ENCODE measurements at regions not wholly inside any gene's neighbourhood (a gene's known extent, or its start where the extent isn't known, plus 50 kb on each side); places are given as distances from the start of the nearest gene placed in this dataset.

GRCh38 chr22:19576460-19577421 lies 52.5 kb upstream of the CLDN5 start (continued):
- TF ChIP-seq, protein P1, sequence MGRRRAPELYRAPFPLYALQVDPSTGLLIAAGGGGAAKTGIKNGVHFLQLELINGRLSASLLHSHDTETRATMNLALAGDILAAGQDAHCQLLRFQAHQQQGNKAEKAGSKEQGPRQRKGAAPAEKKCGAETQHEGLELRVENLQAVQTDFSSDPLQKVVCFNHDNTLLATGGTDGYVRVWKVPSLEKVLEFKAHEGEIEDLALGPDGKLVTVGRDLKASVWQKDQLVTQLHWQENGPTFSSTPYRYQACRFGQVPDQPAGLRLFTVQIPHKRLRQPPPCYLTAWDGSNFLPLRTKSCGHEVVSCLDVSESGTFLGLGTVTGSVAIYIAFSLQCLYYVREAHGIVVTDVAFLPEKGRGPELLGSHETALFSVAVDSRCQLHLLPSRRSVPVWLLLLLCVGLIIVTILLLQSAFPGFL (CRISPR knock-in tag; IDR thresholded peaks at IDR 0.05): no peak
- TF ChIP-seq PCBP1 (IDR thresholded peaks at IDR 0.05; ENCODE audit: low read depth, low read length, poor library complexity, severe bottlenecking) (no peak), UBTF (IDR thresholded peaks at IDR 0.05; ENCODE audit: borderline replicate concordance in 1 of 2, low read depth in 2 of 2, low read length in 2 of 2) (0 out of 4 replicates have a peak, but pooled peaks of 1 of the 2 experiments have one; percentile 47), NBN (IDR thresholded peaks at IDR 0.05; ENCODE audit: low read depth) (no peak), HDAC6 (IDR thresholded peaks at IDR 0.05; ENCODE audit: low read depth, low read length) (no peak), THRAP3 (IDR thresholded peaks at IDR 0.05; ENCODE audit: borderline replicate concordance) (no peak), ZNF740 (CRISPR knock-in tag; IDR thresholded peaks at IDR 0.05) (no peak; the same call in 1 of the 2 replicates), ZNF740 (tag; IDR thresholded peaks at IDR 0.05) (no peak), DNMT1 (IDR thresholded peaks at IDR 0.05) (no peak), ARNT (IDR thresholded peaks at IDR 0.05) (no peak; a peak in 1 of 4 replicates), PHTF2 (CRISPR knock-in tag; IDR thresholded peaks at IDR 0.05) (no peak), FOXA3 (CRISPR knock-in tag; conservative IDR thresholded peaks at IDR 0.05 in 1 of 2, IDR thresholded peaks at IDR 0.05 in 1 of 2) (no peak; a peak in 1 of 4 replicates), ZNF76 (CRISPR knock-in tag; IDR thresholded peaks at IDR 0.05; ENCODE audit: borderline replicate concordance) (no peak), JUND (IDR thresholded peaks at IDR 0.05; ENCODE audit: borderline replicate concordance, low read depth, low read length) (peak; percentile 97), JUND (tag; IDR thresholded peaks at IDR 0.05; ENCODE audit: borderline replicate concordance, low read depth, low read length) (peak; percentile 90; the same call in 2 of the 3 replicates), NEUROD1 (IDR thresholded peaks at IDR 0.05; ENCODE audit: borderline replicate concordance, low read depth, low read length, partially characterized antibody) (no peak), SIRT6 (IDR thresholded peaks at IDR 0.05; ENCODE audit: low read depth, low read length) (no peak), ZNF175 (CRISPR knock-in tag; IDR thresholded peaks at IDR 0.05; ENCODE audit: low read depth) (no peak), CREB3L1 (IDR thresholded peaks at IDR 0.05; ENCODE audit: borderline replicate concordance, low read depth) (no peak), ZNF217 (CRISPR knock-in tag; IDR thresholded peaks at IDR 0.05) (no peak)
